OCI-LY1 (cell line): ENCODE measurements at regions not wholly inside any gene's neighbourhood (a gene's known extent, or its start where the extent isn't known, plus 50 kb on each side); places are given as distances from the start of the nearest gene placed in this dataset.
"Not testable (repeated sequence)": the region's sequence is repeated elsewhere in the genome, so short reads cannot be mapped to it uniquely, and the experiment has no call there.

Experiments
- H2AFZ ChIP-seq: fragments of 200-600 bp; sonication (generic), shearing (Covaris generic); 2 replicates; pipeline ENCODE4 v1.6.0; 2014; ENCODE audit warnings: antibody characterized with exemption, mild to moderate bottlenecking, low read length
- H3F3A ChIP-seq: fragments of 200-600 bp; sonication (generic), shearing (Covaris generic); 2 replicates; pipeline ENCODE4 v1.6.0; 2014; ENCODE audit warnings: mild to moderate bottlenecking, antibody characterized with exemption, low read length, moderate library complexity; ENCODE audit not compliant: insufficient read depth
- H3K27ac ChIP-seq: fragments of 200-600 bp; sonication (generic); 2 replicates; pipeline ENCODE4 v1.5.1; 2014; ENCODE audit warnings: low read length, mixed run types, mild to moderate bottlenecking, low read depth; ENCODE audit not compliant: poor library complexity, severe bottlenecking
- H3K27me3 ChIP-seq: fragments of 200-600 bp; sonication (generic); 2 replicates; pipeline ENCODE4 v1.6.0; 2014; ENCODE audit warnings: antibody characterized with exemption, mild to moderate bottlenecking, low read length, moderate library complexity; ENCODE audit not compliant: insufficient read depth
- H3K36me3 ChIP-seq: fragments of 200-600 bp; sonication (generic); 2 replicates; pipeline ENCODE4 v1.6.1; 2014; ENCODE audit warnings: mild to moderate bottlenecking, antibody characterized with exemption, low read length, moderate library complexity, mixed read lengths; ENCODE audit not compliant: insufficient read depth
- H3K4me1 ChIP-seq: fragments of 200-600 bp; sonication (generic); 2 replicates; pipeline ENCODE4 v1.5.1; 2014; ENCODE audit warnings: mild to moderate bottlenecking, low read length, moderate library complexity; ENCODE audit not compliant: insufficient read depth, severe bottlenecking
- H3K4me2 ChIP-seq: fragments of 200-600 bp; sonication (generic), shearing (Covaris generic); 2 replicates; pipeline ENCODE4 v1.6.1; 2014; ENCODE audit warnings: low read length
- H3K4me3 ChIP-seq: fragments of 200-600 bp; sonication (generic); 2 replicates; pipeline ENCODE4 v1.5.1; 2014; ENCODE audit warnings: low read length, low read depth, mild to moderate bottlenecking, mixed read lengths; ENCODE audit not compliant: poor library complexity, severe bottlenecking
- H3K79me2 ChIP-seq: fragments of 200-600 bp; shearing (Covaris generic); 2 replicates; pipeline ENCODE4 v1.6.1; 2016; ENCODE audit warnings: mixed run types, low read length, mixed read lengths; ENCODE audit not compliant: insufficient read depth
- H3K9ac ChIP-seq: fragments of 200-600 bp; sonication (generic), shearing (Covaris generic); 2 replicates; pipeline ENCODE4 v1.6.1; 2014; ENCODE audit warnings: mild to moderate bottlenecking, low read length, mixed read lengths
- H3K9me2 ChIP-seq: fragments of 200-600 bp; sonication (generic), shearing (Covaris generic); 2 replicates; pipeline ENCODE4 v1.6.1; 2014; ENCODE audit warnings: low read depth, mild to moderate bottlenecking, low read length, mixed read lengths
- H3K9me3 ChIP-seq: fragments of 200-600 bp; shearing (Covaris generic); 2 replicates; pipeline ENCODE4 v1.6.1; 2014; ENCODE audit warnings: low read length, mixed read lengths
- H4K20me1 ChIP-seq: fragments of 200-600 bp; sonication (generic), shearing (Covaris generic); 2 replicates; pipeline ENCODE4 v1.6.0; 2016; ENCODE audit warnings: mild to moderate bottlenecking, low read length; ENCODE audit not compliant: insufficient read depth

GRCh38 chr2:111301677-111302076 is 181.0 kb downstream of the BCL2L11 start:
- not testable (repeated sequence) for H3K79me2 ChIP-seq, H3K9me2 ChIP-seq, H3K27ac ChIP-seq, H3K9me3 ChIP-seq, H2AFZ ChIP-seq, H3F3A ChIP-seq, H3K4me2 ChIP-seq, H4K20me1 ChIP-seq, H3K4me3 ChIP-seq, H3K9ac ChIP-seq, H3K27me3 ChIP-seq, H3K36me3 ChIP-seq
- H3K4me1 ChIP-seq, result peaks cover 14% of the 10 kb centered on the region

- H3K36me3 ChIP-seq, H3K27me3 ChIP-seq, H3F3A ChIP-seq, H3K27ac ChIP-seq, H3K9ac ChIP-seq, H2AFZ ChIP-seq, H3K9me3 ChIP-seq, H3K79me2 ChIP-seq, H3K9me2 ChIP-seq, H3K4me3 ChIP-seq, H4K20me1 ChIP-seq, H3K4me2 ChIP-seq: not testable (repeated sequence)
- H3K4me1 ChIP-seq, result peaks cover 14% of the 10 kb centered on the region
Observed at GRCh38 chr2:111302397-111303218, 181.9 kb downstream of the BCL2L11 start.

GRCh38 chr2:111307302-111307701 is 186.6 kb downstream of the BCL2L11 start:
- H3K4me2 ChIP-seq, H3K4me3 ChIP-seq, H4K20me1 ChIP-seq, H2AFZ ChIP-seq, H3K9me3 ChIP-seq, H3K36me3 ChIP-seq, H3K9ac ChIP-seq, H3K27me3 ChIP-seq, H3K9me2 ChIP-seq, H3K27ac ChIP-seq, H3F3A ChIP-seq, H3K79me2 ChIP-seq: not testable (repeated sequence)
- peaks cover 32% of the 10 kb centered on the region for H3K4me1 ChIP-seq

- H3K4me3 ChIP-seq, H3K9ac ChIP-seq, H3K9me3 ChIP-seq, H3K36me3 ChIP-seq, H4K20me1 ChIP-seq, H3F3A ChIP-seq, H3K79me2 ChIP-seq, H3K27me3 ChIP-seq, H3K9me2 ChIP-seq, H2AFZ ChIP-seq: not testable (repeated sequence)
- peak overlapping the region; percentile 72 for H3K27ac ChIP-seq
- peaks cover 27% of the 10 kb centered on the region for H3K4me1 ChIP-seq
- H3K4me2 ChIP-seq, result peak overlapping the region; percentile 29; the same call in 1 of the 2 replicates
Observed at GRCh38 chr2:111309231-111310075, 188.7 kb downstream of the BCL2L11 start.

- H4K20me1 ChIP-seq, H2AFZ ChIP-seq, H3K4me3 ChIP-seq, H3K9ac ChIP-seq, H3K79me2 ChIP-seq, H3K27me3 ChIP-seq, H3K9me2 ChIP-seq, H3F3A ChIP-seq, H3K36me3 ChIP-seq, H3K4me2 ChIP-seq, H3K9me3 ChIP-seq: not testable (repeated sequence)
- peak overlapping the region; percentile 70 for H3K27ac ChIP-seq
- H3K4me1 ChIP-seq, result peaks cover 27% of the 10 kb centered on the region
Observed at GRCh38 chr2:111310395-111310794, 189.7 kb downstream of the BCL2L11 start.

GRCh38 chr2:111311568-111311967 is 190.9 kb downstream of the BCL2L11 start:
- not testable (repeated sequence) for H3K9ac ChIP-seq, H3F3A ChIP-seq, H3K4me3 ChIP-seq, H4K20me1 ChIP-seq, H2AFZ ChIP-seq, H3K79me2 ChIP-seq, H3K27ac ChIP-seq, H3K4me2 ChIP-seq, H3K36me3 ChIP-seq, H3K9me3 ChIP-seq, H3K27me3 ChIP-seq, H3K9me2 ChIP-seq
- peaks cover 18% of the 10 kb centered on the region for H3K4me1 ChIP-seq

- H3K79me2 ChIP-seq, result not testable (repeated sequence)
Observed at GRCh38 chr2:111312897-111313607, 192.3 kb downstream of the BCL2L11 start.

More at GRCh38 chr2:111312897-111313607, 192.3 kb downstream of the BCL2L11 start:
- H3K4me1 ChIP-seq, result peaks cover 18% of the 10 kb centered on the region
- not testable (repeated sequence) for H4K20me1 ChIP-seq, H2AFZ ChIP-seq, H3K9me2 ChIP-seq, H3K9ac ChIP-seq, H3F3A ChIP-seq, H3K27ac ChIP-seq, H3K4me3 ChIP-seq, H3K27me3 ChIP-seq, H3K9me3 ChIP-seq, H3K36me3 ChIP-seq, H3K4me2 ChIP-seq
